Heart left ventricle (tissue), 13 donors: ENCODE measurements at regions not wholly inside any gene's neighbourhood (a gene's known extent, or its start where the extent isn't known, plus 50 kb on each side); places are given as distances from the start of the nearest gene placed in this dataset.

Source experiments
- CTCF ChIP-seq, 12 donors: fragments of 200-600 bp; sonication (generic) in 4 of 12; IDR thresholded peaks; one replicate each; pipeline versions ENCODE4 v1.5.0 to v1.8.0; 2018 to 2022; ENCODE audit warnings: antibody characterized with exemption in 12 of 12, mild to moderate bottlenecking in 5 of 12
- POLR2A ChIP-seq, 2 donors: fragments of 450-650 bp; IDR thresholded peaks; one replicate each; pipeline ENCODE4 v1.6.1; 2017; ENCODE audit warnings: antibody characterized with exemption in 2 of 2, mild to moderate bottlenecking in 2 of 2, moderate library complexity in 2 of 2
- donor health status: ischemic (EF 13 %, LVEDD 7.1; RV severe dilation, severe dysfunction).
- donor health status: DM: no; HTN: yes; CAD: no.
- donor health status: DM: no; HTN: no; CAD: no.
- donor health status: ischemic (EF 25% LVEDD 6.9; RV normal size, moderate dysfunction).
- donor health status: ischemic (EF 25% LVEDD 5.7; RV mildly dilated, moderate dysfunction).
- donor health status: ischemic (EF 35%, LVEDD 5.7; RV mildly dilated, moderate dysfunction).
- donor health status: nonischemic (EF 11% LVEDD 7.7; RV severe dilation, severe dysfunction).
- donor health status: DM: yes; HTN: yes; CAD: no.
- donor health status: PGD.
- donor health status: ischemic (EF 29% LVEDD 5.4; RV normal size, mild dysfunction).
- donor health status: nonischemic (EF 23%, LVEDD 6.1; RV moderate dilation, normal function).

- TF ChIP-seq CTCF (IDR thresholded peaks at IDR 0.05) (no peak), POLR2A (IDR thresholded peaks at IDR 0.05) (no peak)
These were observed 53.0 kb downstream of the ARHGEF18 start for GRCh38 chr19:7401694-7402093.
